Dermis microvascular lymphatic vessel endothelial cell (primary cell): ENCODE measurements at regions not wholly inside any gene's neighbourhood (a gene's known extent, or its start where the extent isn't known, plus 50 kb on each side); places are given as distances from the start of the nearest gene placed in this dataset.
"Not testable (repeated sequence)": the region's sequence is repeated elsewhere in the genome, so short reads cannot be mapped to it uniquely, and the experiment has no call there.

Experiments
- DNase-seq, 2 donors: peaks; one replicate each; pipeline versions ENCODE4 v3.0.0 to v3.0.0-alpha.2; 2010; ENCODE audit warnings: low read depth in 2 of 2

DNA sequence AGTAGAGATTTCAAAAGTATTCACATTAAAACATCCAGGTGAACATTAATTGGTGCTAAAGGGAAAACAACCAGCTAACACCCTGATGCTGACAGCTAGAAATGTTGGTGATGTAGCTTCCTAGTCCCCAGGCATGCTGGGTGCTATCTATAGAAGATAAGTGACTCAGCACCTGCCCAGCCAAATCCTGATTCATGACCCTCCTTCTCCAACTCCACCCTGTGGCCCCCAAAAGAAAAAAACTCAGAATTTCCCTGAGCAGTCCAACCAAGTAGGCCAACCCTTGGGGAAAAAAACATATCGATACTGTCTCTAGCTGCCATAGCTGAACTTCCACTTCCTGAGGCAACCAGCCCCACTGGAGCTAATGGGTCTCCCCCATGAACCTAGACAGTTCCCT is 197.6 kb upstream of the KLF3 start:
- DNase-seq = no peak

DNA sequence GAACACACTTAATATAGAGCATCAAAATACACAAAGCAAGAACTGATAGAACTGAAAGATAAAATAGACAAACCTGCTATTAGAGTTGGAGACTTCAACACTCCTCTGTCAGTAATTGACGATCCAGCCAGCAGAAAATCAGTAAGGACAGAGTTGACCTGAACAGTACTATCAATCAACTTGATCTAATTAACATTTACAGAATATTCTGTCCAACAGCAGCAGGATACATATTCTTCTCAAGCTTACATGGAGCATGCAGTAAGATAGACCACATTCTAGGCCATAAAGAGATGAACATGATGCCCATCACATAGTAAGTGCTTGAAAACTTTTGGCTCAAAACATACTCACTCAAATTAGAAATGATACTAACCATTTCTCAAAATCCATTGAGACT is 196.7 kb upstream of the KLF3 start:
- DNase-seq = no peak

DNA sequence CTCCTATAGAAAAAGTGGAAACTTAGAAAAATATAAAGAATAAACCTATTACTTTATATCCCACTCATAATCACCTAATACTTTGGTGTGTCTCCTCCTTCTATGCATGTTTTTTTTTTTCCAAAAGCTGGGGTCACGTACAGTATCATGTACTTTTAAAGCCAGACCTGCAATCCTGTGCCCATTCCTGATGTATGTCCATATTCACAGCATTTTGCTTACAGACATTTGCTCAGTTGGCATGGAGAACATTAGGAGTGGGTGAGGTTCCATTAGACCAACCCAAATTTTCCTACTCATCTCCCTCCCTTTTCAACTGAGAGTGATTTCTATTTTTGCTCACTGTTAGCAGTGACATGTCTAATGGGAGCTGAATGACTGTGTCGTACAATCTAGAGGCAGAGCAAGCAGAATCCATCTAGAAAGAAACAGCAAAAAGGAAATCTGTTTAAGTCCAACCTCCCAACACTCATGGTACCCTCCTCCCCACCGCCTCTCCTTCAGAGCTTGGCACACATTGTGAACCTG is 195.6 kb upstream of the KLF3 start:
- DNase-seq = no peak

DNA sequence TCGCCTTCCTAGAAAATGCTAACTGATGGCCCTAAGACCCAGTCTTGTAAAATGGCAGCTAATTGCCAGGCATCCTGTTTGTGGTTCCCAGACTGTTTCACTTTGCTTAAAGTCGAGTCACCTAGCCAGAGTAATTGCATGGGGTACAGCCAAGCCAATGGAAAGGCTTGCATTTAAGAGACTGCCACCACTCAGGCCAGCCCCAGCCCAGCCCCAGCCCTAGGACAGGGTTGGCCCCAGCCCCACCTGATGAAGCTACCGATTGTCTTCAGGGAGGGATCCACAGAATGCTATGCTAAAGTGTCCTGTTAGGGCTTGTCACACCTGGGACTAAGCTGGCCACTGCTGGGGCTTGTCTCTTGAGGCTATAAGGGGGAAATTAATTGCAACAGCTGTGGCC is 194.6 kb upstream of the KLF3 start:
- no peak for DNase-seq

DNA sequence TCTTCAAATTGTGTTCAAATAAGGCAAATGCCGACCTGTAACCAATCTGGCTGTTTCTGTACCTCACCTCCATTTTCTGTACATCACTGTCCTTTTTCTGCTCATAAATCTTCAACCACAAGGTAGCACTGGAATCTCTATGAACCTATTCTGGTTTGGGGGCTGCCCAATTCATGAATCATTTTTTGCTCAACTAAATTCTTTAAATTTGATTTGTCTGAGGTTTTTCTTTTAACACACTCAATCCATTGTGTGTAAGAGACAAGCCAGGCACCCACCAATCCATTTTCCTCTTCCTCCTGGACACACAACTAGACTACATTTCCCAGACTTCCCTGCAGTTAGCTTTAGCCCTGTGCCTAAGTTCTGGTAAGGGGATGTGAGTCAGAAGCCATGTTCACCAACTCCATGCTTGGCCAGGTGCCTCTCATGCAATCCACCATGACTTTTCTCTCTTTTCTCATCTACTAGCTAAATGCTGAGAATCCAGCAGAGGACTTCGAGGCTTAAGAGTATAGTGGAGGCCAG is 193.2 kb upstream of the KLF3 start:
- DNase-seq = no peak

DNA sequence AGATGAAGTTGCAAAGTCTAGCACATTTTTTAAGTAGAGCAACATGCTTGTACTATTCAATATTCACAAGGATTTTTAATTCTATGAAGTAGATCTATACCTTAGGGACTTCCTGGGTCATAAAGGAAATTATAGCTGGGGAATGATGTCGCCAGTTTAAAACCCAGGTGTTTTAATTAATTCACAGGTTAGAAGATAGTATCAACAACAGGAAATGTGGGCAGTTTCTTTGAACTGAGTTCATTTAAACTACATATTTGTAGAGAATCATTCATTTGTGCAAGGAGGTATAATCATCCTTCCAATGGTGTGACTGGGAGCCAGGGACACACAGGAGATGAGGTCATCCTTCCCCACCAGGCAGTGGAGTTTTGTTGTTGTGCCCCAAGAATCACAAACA is 181.3 kb upstream of the KLF3 start:
- no peak for DNase-seq

DNA sequence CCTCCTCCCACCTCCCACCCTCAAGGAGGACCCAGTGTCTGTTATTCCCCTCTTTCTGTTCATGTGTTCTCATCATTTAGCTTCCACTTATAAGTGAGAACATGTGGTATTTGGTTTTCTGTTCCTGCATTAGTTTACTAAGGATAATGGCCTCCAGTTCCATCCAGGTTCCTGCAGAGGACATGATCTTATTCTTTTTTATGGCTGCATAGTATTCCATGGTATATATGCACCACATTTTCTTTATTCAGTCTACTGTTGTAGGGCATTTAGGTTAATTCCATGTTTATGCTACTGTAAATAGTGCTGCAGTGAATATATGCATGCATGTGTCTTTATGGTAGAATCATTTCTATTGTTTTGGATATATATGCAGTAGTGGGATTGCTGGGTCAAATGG is 180.4 kb upstream of the KLF3 start:
- DNase-seq = not testable (repeated sequence)

DNA sequence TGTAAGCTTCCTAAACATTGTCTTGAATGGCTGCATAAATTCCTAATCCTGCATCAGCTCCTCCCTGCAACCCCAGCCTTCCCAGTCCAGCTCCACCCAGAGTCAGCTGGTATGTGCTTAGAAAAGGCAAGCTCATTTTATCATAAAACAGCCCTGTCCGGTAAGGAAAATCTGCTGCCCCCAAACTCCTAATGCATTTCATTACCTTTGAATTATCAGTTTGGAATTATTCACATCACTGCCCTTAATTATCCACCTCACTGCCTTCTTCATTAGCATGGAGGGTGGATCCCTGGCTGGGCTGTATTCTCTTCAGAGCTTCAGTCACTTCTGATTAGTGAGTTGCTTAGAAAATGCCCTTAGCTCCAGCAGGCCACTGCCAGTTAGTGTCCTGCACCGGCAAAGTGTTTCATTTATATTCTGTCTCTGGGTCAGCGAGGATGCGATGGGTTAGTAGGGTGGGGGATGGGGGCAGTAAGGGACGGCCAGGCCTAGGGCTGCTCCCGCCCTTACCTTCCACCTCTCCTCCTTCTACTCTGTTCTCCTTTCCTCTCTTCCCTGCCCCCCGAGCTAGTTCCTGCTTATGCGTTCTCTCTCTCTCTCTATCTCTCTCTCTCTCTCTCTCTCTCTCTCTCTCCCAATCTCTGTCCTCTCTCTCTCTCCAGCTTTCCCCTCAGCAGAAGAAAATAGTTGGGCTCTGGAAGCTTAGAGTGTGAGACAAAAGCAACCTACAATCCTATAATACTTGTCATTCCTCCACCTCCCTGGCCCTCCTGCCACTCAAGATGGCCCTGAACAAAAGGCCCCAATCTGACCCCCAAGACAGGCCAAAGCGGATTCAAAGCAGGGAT is 174.8 kb upstream of the KLF3 start:
- DNase-seq = no peak

DNA sequence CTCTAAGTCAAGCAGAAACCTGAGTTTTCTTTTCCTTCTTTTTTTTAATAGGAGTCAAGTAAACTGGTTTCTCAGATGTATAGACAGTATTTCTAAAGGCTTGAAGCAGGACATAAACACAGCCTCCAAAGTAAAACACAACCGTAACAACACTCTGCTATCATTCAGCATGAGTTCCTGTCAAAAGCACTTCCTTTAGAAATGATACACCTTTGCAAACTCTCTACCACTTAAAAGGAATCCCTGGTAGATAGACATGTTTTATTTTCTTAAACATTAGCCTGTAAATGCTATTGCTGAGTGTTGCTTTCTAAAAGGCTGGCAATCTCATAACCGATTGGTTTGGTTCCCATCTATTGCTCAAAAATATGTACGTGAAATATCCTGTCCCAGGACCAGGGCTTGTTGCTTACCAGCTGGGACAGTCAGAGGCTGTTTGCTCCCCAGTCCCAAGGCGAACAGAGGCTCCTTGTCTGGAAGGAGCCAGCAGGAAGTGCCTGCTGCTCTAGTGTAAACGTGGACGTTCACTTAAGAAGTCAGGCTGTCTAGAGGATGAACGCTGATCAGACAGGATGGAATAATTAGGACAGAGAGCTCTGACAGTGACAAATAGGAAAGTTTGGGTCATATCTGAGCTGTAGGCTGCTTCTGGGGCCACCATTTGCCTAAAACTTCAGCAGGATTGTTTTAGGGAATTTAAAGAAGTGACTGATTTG is 173.9 kb upstream of the KLF3 start:
- DNase-seq = peak; percentile 32 to 46

DNA sequence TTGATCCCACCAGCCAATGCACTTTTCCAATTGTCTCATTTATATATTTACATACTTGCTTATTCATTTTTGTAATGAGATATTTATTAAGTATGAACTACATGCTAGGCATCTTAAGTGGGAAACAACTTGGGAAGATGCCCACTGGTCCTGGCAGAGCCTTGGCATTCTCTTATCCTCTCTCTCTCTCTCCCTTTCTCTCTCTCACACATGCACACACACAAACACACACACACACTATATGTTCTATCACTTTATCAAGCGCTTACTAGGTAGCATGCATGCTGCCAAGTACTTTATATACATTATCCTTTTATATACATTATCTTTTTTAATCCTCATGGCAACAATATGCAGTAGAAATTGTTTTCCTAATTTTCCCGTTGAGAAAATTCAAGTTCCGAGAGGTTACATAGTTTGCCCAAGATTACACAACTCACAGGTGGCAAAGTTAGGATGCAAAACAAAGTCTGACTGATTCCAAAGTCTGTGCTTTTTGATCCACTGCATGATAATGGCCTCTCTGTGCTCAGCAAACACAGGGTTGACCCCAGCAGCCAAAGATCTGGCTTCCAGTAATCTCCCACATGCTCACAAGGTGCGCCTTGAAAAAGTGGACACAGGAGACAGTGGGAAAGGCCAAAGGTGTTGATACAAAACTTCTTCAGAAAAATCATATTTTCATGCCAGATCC is 173.1 kb upstream of the KLF3 start:
- DNase-seq = no peak

DNA sequence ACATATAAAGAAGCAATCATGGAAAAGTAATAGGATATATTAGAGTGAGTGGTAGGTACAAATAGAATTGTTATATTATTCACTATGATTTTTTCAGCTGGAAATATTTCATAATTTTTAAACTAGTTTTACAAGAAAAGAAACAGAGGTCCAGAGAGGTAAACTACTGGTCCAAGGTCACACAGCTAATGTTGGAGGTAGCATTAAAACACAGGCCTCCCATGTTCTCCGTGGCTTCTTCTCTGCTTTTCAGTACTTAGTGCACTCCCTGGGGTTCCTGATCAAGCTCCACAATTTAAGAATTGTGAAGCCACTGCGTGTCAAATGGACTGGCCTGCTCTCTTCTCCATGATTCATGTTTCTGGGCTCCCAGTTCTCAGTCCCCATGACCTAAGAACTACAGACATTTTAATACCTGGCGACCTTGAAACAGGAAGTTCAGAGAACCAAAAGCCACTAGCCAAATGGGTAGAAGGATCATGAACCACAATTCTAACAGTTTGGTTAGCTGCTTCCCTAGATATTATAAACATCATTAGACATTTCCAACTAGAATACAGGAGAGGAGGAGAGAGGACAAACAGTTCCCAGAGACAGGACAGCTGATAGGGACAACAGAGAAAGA is 172.0 kb upstream of the KLF3 start:
- no peak for DNase-seq

DNA sequence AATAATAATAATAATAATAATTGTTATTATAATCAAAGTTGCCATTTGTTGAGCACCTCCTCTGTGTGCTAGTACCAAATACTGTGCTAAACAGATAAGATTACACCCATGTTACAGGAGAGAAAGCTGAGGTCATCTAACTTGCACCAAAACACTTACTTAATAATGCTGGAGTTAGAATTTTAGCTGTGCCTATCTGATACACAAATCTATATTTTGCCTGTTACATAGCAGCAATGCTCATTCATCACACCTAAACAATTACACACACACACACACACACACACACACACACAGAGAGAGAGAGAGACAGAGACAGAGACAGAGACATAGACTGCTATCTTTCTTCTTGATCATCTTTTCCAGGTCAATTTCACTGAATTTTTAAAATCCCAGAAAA is 170.9 kb upstream of the KLF3 start:
- DNase-seq = no peak

DNA sequence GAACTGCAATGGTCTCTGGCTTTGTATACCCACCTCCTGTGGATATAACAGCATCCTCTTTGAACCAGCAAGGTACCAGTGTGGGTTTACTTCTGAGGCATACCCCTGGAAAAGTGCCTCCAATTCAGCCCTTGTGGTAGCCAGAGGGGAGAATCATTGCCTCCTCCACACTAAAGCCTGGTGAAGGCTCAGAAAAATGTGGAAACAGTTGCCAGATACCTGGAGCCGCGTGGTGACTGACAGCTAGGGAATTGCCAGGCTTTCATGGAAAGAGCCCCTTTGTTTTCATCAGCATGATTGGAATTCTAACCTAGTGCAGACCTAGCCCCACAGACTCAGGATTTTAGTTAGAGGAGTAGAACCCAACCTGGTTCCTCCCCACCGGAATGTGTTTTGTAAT is 168.6 kb upstream of the KLF3 start:
- no peak for DNase-seq

DNA sequence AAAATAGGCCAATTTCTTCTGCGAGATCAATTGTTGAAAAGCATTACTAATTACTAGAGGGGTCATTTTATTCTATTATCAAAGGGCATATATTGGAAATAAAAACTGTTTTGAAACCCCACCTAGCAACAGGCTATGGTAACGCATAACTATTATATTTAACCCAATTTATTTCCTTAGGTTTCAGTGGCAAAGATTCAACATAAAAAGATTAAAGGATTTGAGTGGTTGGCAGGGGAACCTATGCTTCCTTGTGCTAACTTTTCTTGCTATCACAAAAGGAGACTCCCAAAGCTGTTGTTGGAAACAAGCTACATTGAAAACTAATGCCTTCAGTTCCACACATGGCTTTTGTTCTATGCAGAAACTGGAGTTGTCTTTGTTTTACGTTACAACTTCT is 166.9 kb upstream of the KLF3 start:
- DNase-seq = no peak

DNA sequence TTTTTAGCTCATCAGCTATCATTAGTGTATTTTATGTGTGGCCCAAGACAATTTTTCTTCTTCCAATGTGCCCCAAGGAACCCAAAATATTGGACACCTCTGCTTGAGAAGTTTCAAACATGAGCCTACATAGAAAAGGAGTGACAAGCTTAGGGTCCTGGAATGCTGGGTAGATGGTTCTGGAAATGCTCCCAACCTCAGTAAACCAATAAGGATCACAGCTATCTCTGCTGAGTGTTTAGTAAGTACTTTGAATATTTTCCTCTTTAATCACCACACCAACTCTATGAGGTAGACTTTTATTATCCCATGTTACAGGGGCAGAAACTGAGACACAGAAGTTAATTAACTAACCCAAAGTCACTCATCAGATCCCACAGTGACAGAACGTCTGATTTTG is 164.9 kb upstream of the KLF3 start:
- no peak for DNase-seq

DNA sequence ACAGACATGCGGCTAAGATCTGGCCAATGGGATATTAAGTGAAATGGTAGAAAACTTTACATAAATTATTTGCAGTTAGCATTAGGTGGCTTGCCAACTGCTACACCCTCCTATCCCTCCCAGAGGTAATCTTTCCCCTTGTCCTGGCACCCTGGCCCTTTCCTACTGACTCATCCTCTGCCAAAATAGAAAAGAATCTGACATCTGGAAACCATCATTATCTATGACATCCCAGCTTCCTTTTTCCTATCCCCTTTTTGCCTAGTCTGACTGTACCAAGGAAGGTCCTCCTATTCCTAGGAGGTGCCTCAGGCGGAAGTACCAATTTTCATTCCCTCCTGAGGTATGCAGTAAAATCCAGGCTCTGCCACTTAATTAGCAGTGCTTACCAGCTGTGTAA is 163.6 kb upstream of the KLF3 start:
- no peak for DNase-seq

DNA sequence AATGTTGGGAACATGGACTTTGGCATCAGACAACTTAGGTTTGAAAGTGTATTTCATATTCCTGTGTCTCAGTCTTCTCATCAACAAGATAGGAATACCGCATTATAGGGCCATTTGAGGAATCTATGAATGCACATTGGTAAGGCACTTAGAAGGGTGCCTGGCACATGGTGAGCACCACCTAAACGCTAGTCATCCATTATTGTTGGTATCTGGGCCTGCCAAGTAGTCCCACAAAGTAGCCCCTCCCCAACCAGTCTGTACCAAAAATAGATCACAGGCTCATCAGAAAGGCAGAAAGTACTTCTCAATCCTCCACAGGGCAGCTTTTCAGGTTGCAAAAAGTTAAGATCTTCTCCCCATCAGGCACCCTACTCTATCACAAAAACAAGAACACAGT is 162.3 kb upstream of the KLF3 start:
- DNase-seq = no peak

DNA sequence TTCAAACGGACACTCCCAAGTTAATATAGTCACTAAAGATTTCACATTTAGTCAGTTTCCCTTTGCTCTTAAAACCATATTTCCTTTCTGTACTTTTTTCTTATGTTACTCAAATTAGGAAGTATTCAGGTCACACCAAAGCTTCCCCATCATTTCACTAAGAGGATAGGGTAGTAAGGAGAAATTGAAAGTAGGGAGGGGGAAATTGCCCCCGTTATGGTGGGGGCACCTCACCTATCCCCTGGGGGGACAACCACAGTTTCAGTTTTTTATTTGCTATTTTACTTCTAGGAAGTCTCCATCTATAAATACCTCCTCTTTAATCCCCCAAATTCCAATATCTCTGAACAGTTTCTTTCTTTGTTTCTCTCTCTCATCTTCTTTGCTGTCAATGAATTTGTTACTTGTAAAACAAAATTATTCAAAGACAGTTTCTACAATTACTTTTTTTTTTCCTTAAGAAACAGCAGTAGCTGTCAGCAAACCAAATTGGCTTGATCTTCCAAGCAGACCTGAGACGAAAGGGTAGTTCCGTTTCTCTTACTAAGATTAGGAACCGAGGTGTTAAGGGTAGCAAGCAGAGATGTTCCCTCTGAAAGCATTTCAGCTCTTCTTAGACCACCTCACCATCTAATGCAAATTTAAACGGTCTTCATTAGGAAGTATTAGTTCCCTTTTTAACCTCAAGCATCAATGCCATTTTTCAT is 160.2 kb upstream of the KLF3 start:
- no peak for DNase-seq

DNA sequence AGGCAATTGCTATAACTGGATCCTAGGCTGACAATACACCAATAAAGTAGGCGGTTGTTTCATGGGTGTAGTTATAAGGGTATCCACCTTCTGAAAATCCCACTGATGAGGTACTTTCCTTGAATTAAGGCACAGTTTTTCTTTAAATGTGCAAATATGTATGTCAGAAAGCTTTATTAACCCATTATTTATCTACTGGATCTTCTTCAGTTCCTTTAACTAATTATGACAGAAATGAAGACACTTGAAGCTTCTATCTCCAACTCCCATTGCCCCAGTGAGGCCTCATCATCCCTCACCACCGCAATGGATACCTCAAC is 159.6 kb upstream of the KLF3 start:
- DNase-seq = no peak

DNA sequence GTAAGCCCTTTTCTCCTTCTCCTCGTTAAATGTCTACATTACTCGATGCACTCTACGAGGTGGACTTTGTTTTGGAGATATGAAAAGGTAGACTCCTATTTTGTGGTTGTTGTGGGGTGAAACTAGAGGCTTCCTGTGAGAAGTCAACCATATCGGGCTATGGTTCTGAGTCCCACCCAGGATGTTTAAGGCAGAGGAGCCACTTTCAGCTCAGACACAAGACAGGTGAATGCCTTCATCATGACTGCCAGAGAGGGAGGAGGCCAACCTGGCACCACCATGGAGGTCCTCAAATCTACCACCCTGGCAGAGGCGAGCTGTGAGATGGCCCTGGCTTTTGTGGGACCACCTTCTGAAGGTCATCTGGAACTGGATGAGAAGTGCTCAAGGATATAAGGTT is 154.4 kb upstream of the KLF3 start:
- DNase-seq = no peak

DNA sequence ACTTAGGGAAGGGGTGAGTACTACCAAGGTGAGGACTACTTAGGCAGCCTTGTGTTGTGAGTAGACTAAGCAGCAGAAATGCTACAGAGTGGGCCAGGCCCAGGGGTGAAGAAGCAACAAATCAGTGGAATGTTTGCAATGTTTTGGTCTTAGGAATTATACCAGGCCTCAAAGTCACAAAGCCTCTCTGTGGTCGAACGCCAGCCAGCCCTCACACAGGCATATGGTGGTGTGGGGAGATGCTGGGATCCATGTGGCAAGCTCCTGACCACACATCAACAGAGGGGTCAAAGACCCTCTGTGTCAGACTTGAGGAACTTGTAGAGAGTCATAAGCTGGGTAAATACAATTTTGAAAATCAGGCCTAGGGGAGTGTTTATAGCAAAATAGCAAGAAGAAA is 153.8 kb upstream of the KLF3 start:
- DNase-seq = no peak
